ENCODE measurements at regions not wholly inside any gene's neighbourhood (a gene's known extent, or its start where the extent isn't known, plus 50 kb on each side); places are given as distances from the start of the nearest gene placed in this dataset.

DNA sequence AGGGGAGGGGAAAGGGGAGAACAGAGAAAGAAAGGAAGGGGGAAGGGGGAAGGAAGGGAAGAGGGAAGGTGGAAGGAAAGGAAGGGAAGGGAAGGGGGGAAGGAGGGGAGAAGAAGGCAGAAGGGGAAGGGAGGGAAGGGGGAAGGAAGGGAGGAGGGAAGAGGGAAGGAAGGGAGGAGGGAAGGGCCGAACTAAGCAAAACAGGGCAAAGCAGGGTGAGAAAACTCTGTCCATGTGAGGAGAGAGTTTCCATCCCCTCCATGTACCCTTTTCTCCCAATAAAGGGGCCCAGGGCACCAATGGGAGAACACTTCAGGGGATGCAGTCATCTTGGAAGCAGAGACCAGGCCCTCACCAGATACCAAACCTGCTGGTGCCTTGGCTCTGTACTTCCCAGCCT lies 256.8 kb upstream of the CDH5 start (continued):
- TF ChIP-seq, protein P1, sequence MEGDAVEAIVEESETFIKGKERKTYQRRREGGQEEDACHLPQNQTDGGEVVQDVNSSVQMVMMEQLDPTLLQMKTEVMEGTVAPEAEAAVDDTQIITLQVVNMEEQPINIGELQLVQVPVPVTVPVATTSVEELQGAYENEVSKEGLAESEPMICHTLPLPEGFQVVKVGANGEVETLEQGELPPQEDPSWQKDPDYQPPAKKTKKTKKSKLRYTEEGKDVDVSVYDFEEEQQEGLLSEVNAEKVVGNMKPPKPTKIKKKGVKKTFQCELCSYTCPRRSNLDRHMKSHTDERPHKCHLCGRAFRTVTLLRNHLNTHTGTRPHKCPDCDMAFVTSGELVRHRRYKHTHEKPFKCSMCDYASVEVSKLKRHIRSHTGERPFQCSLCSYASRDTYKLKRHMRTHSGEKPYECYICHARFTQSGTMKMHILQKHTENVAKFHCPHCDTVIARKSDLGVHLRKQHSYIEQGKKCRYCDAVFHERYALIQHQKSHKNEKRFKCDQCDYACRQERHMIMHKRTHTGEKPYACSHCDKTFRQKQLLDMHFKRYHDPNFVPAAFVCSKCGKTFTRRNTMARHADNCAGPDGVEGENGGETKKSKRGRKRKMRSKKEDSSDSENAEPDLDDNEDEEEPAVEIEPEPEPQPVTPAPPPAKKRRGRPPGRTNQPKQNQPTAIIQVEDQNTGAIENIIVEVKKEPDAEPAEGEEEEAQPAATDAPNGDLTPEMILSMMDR (IDR thresholded peaks at IDR 0.05; ENCODE audit: control extremely low read depth in 1 of 3, insufficient read depth in 1 of 3, low read depth in 1 of 3, low read length in 3 of 3): no peak
- TF ChIP-seq KDM5A (IDR thresholded peaks at IDR 0.05; ENCODE audit: low read length): no peak
- TF ChIP-seq BCL11A (IDR thresholded peaks at IDR 0.05; ENCODE audit: low read depth in 2 of 2, low read length in 2 of 2): no peak
- no peak for TF ChIP-seq EP300 (IDR thresholded peaks at IDR 0.05; ENCODE audit: borderline replicate concordance in 1 of 2, low read depth in 2 of 2, low read length in 2 of 2)
- TF ChIP-seq CHD2 (IDR thresholded peaks at IDR 0.05; ENCODE audit: low read length): no peak

Measured in H1 (cell line).